Fibroblast of lung (primary cell): ENCODE measurements at regions not wholly inside any gene's neighbourhood (a gene's known extent, or its start where the extent isn't known, plus 50 kb on each side); places are given as distances from the start of the nearest gene placed in this dataset.

ENCODE experiments used
- DNase-seq, 2 donors: peaks; one replicate each; pipeline versions ENCODE4 v3.0.0 to v3.0.0-alpha.2; 2010; ENCODE audit warnings: low read depth in 2 of 2
- H2AFZ ChIP-seq: 2 replicates; pipeline ENCODE4 v1.5.1; 2012; ENCODE audit warnings: low read length, control low read depth, inconsistent platforms
- H3K27ac ChIP-seq: 2 replicates; pipeline ENCODE4 v1.5.1; 2011; ENCODE audit warnings: low read length, control low read depth; ENCODE audit not compliant: insufficient read depth
- H3K27me3 ChIP-seq: 2 replicates; pipeline ENCODE4 v1.5.1; 2011; ENCODE audit warnings: mild to moderate bottlenecking, low read length; ENCODE audit not compliant: control insufficient read depth, insufficient read depth
- H3K36me3 ChIP-seq: 2 replicates; pipeline ENCODE4 v1.5.1; 2011; ENCODE audit warnings: low read length; ENCODE audit not compliant: control insufficient read depth, insufficient read depth
- H3K4me1 ChIP-seq: 2 replicates; pipeline ENCODE4 v1.5.1; 2011; ENCODE audit warnings: low read length; ENCODE audit not compliant: control insufficient read depth, insufficient read depth; ENCODE audit errors: extremely low read depth
- H3K4me2 ChIP-seq: 2 replicates; pipeline ENCODE4 v1.5.1; 2011; ENCODE audit warnings: low read length, control low read depth; ENCODE audit not compliant: insufficient read depth; ENCODE audit errors: extremely low read depth
- H3K4me3 ChIP-seq, 4 experiments: fragments of 200-600 bp in 1 of 4; sonication (generic) in 1 of 4; replicated peaks in 1 of 4; 2 replicates each; pipeline ENCODE4 v1.5.1; 2011 to 2016; ENCODE audit warnings: low read length in 4 of 4, low read depth in 3 of 4, mild to moderate bottlenecking in 3 of 4, control low read depth in 2 of 4, inconsistent platforms in 1 of 4, mixed read lengths in 1 of 4; ENCODE audit not compliant: insufficient read depth in 1 of 4; ENCODE audit errors: control extremely low read depth in 1 of 4
- H3K79me2 ChIP-seq: 2 replicates; pipeline ENCODE4 v1.5.1; 2012; ENCODE audit warnings: mild to moderate bottlenecking, low read length, inconsistent platforms; ENCODE audit not compliant: control insufficient read depth, insufficient read depth
- H3K9ac ChIP-seq: 2 replicates; pipeline ENCODE4 v1.5.1; 2011; ENCODE audit warnings: mild to moderate bottlenecking, low read length, control low read depth; ENCODE audit not compliant: insufficient read depth
- H3K9me3 ChIP-seq: 2 replicates; pipeline ENCODE4 v1.5.1; 2012; ENCODE audit warnings: low read depth, low read length; ENCODE audit not compliant: control insufficient read depth, insufficient read depth
- H4K20me1 ChIP-seq: 2 replicates; pipeline ENCODE4 v1.5.1; 2011; ENCODE audit warnings: low read length; ENCODE audit not compliant: control insufficient read depth, insufficient read depth; ENCODE audit errors: extremely low read depth
- CTCF ChIP-seq, 2 donors: IDR thresholded peaks in 1 of 2; conservative IDR thresholded peaks in 1 of 2; 1 replicate in 1 of 2; 2 replicates in 1 of 2; pipeline ENCODE4 v1.5.1; 2011 to 2012; ENCODE audit warnings: low read length in 2 of 2, control low read depth in 1 of 2, inconsistent platforms in 1 of 2, low read depth in 1 of 2, mild to moderate bottlenecking in 1 of 2
- EZH2 ChIP-seq: IDR thresholded peaks from 2 replicates; pipeline ENCODE4 v1.5.1; 2012; ENCODE audit warnings: low read length, control low read depth, mild to moderate bottlenecking; ENCODE audit errors: missing control alignments

GRCh38 chr3:178096955-178097354 is 439.3 kb upstream of the KCNMB2 start:
- no peak for TF ChIP-seq CTCF (conservative IDR thresholded peaks at IDR 0.05 in 1 of 2, IDR thresholded peaks at IDR 0.05 in 1 of 2; ENCODE audit: low read depth in 1 of 2, low read length in 2 of 2)
- no peak for TF ChIP-seq EZH2
- no peaks in the 10 kb centered on the region for H3K4me1 ChIP-seq
- no peak overlapping the region for H3K4me2 ChIP-seq
- no peak overlapping the region for H3K4me3 ChIP-seq
- DNase-seq = no peak
- H3K9ac ChIP-seq = no peak overlapping the region
- no peaks in the 10 kb centered on the region for H4K20me1 ChIP-seq
- no peak overlapping the region for H3K27ac ChIP-seq
- H2AFZ ChIP-seq = no peak overlapping the region
- H3K36me3 ChIP-seq = no peaks in the 10 kb centered on the region
- no peaks in the 10 kb centered on the region for H3K79me2 ChIP-seq
- H3K27me3 ChIP-seq = no peaks in the 10 kb centered on the region
- no peaks in the 10 kb centered on the region for H3K9me3 ChIP-seq

GRCh38 chr3:178097576-178097975 is 438.7 kb upstream of the KCNMB2 start:
- Histone ChIP-seq H2AFZ (no peak overlapping the region), H3K9me3 (no peaks in the 10 kb centered on the region), H4K20me1 (no peaks in the 10 kb centered on the region), H3K36me3 (no peaks in the 10 kb centered on the region), H3K4me1 (no peaks in the 10 kb centered on the region), H3K4me3 (no peak overlapping the region), H3K9ac (no peak overlapping the region), H3K27ac (no peak overlapping the region), H3K79me2 (no peaks in the 10 kb centered on the region), H3K4me2 (no peak overlapping the region), H3K27me3 (no peaks in the 10 kb centered on the region)
- DNase-seq = peak; percentile 85 to 97
- TF ChIP-seq EZH2 = no peak
- no peak for TF ChIP-seq CTCF (conservative IDR thresholded peaks at IDR 0.05 in 1 of 2, IDR thresholded peaks at IDR 0.05 in 1 of 2; ENCODE audit: low read depth in 1 of 2, low read length in 2 of 2)

GRCh38 chr3:178099274-178099673 is 437.0 kb upstream of the KCNMB2 start:
- no peak for TF ChIP-seq CTCF (conservative IDR thresholded peaks at IDR 0.05 in 1 of 2, IDR thresholded peaks at IDR 0.05 in 1 of 2; ENCODE audit: low read depth in 1 of 2, low read length in 2 of 2)
- no peak for TF ChIP-seq EZH2
- DNase-seq = no peak
- Histone ChIP-seq H3K9me3 (no peaks in the 10 kb centered on the region), H3K27ac (no peak overlapping the region), H3K36me3 (no peaks in the 10 kb centered on the region), H3K4me1 (no peaks in the 10 kb centered on the region), H3K9ac (no peak overlapping the region), H2AFZ (no peak overlapping the region), H3K4me3 (no peak overlapping the region), H3K79me2 (no peaks in the 10 kb centered on the region), H4K20me1 (no peaks in the 10 kb centered on the region), H3K27me3 (no peaks in the 10 kb centered on the region), H3K4me2 (no peak overlapping the region)
